ENCODE measurements at regions not wholly inside any gene's neighbourhood (a gene's known extent, or its start where the extent isn't known, plus 50 kb on each side); places are given as distances from the start of the nearest gene placed in this dataset.

GRCh38 chr18:22057908-22058527, 111.4 kb upstream of the GATA6 start:
- H3K14ac ChIP-seq (replicated peaks; ENCODE audit: low read depth, low read length) = no peak overlapping the region
- no peak for ATAC-seq (ENCODE audit: low read depth)
- H2AFZ ChIP-seq (replicated peaks; ENCODE audit: low read length, poor library complexity) = no peak overlapping the region
- dilution Hi-C loops (cut with HindIII; ENCODE audit: low sequenced_read_pairs, unreplicated experiment) = no loop called here
- no peak overlapping the region for H2AK9ac ChIP-seq (replicated peaks; ENCODE audit: low read depth, low read length, poor library complexity)
- intact Hi-C loops (cut with micrococcal nuclease) = no loop called here
- no peak overlapping the region for H2BK5ac ChIP-seq (ENCODE audit: low read depth, low read length, poor library complexity, severe bottlenecking)
- peaks cover 2% of the 10 kb centered on the region; the same call in 1 of the 2 replicates for H3K4me1 ChIP-seq (ENCODE audit: control insufficient read depth, insufficient read depth, low read length)
- H4K8ac ChIP-seq (ENCODE audit: low read depth in 2 of 2, low read length in 2 of 2) = no peak overlapping the region
- 56% methylated on average over 4 of the region's 5 CpGs; no CpG with 5 or more reads in 1 of the 2 experiments for WGBS, 2 experiments (ENCODE audit: extremely low coverage in 2 of 2, insufficient read length in 1 of 2)
- no peak overlapping the region for H2BK15ac ChIP-seq (ENCODE audit: low read depth, low read length)
- peaks cover 3% of the 10 kb centered on the region for H3K27me3 ChIP-seq (ENCODE audit: control insufficient read depth, insufficient read depth, low read length)
- H3K9me1 ChIP-seq (ENCODE audit: insufficient read depth, low read length) = no peaks in the 10 kb centered on the region
- no peak overlapping the region for H3K9ac ChIP-seq (ENCODE audit: low read depth, low read length)
- H4K5ac ChIP-seq (ENCODE audit: low read depth, low read length) = no peak overlapping the region
- no peak overlapping the region for H3K56ac ChIP-seq (ENCODE audit: extremely low read depth, insufficient read depth, low read length)
- H4K20me1 ChIP-seq (ENCODE audit: insufficient read depth, low read length) = no peaks in the 10 kb centered on the region
- in situ Hi-C loops (cut with MboI; ENCODE audit: low sequenced_read_pairs) = no loop called here
- CTCF ChIA-PET = no interaction called here
- no peak overlapping the region for H4K91ac ChIP-seq (ENCODE audit: insufficient read depth, low read depth, low read length)
- BruUV-seq (replicated peaks) = no TSS peak
- H3K79me1 ChIP-seq (ENCODE audit: low read depth in 1 of 2, low read length in 2 of 2) = no peaks in the 10 kb centered on the region
- POLR2A ChIA-PET (ENCODE audit: unreplicated experiment) = no interaction called here
- TF ChIP-seq ELK1 (IDR thresholded peaks at IDR 0.05; ENCODE audit: borderline replicate concordance, low read depth, low read length) (no peak), RCOR1 (IDR thresholded peaks at IDR 0.05; ENCODE audit: insufficient replicate concordance, low read length) (no peak), RFX5 (IDR thresholded peaks at IDR 0.05; ENCODE audit: low read depth, low read length) (no peak), BHLHE40 (IDR thresholded peaks at IDR 0.05; ENCODE audit: low read depth, low read length) (no peak), MAZ (IDR thresholded peaks at IDR 0.05; ENCODE audit: borderline replicate concordance, low read depth, low read length) (no peak), USF2 (IDR thresholded peaks at IDR 0.05; ENCODE audit: low read depth, low read length) (no peak), MXI1 (IDR thresholded peaks at IDR 0.05; ENCODE audit: borderline replicate concordance, low read depth, low read length) (no peak), MAFK (IDR thresholded peaks at IDR 0.05; ENCODE audit: low read depth, low read length) (no peak), POLR2A (IDR thresholded peaks at IDR 0.05; ENCODE audit: low read depth, low read length) (no peak), FOS (IDR thresholded peaks at IDR 0.05; ENCODE audit: low read depth, low read length) (no peak), RAD21 (IDR thresholded peaks at IDR 0.05; ENCODE audit: low read length) (no peak), SMC3 (IDR thresholded peaks at IDR 0.05; ENCODE audit: low read depth, low read length) (no peak), CHD1 (IDR thresholded peaks at IDR 0.05; ENCODE audit: low read depth, low read length) (no peak), NFE2L2 (IDR thresholded peaks at IDR 0.05; ENCODE audit: low read depth, low read length) (no peak), CEBPB (IDR thresholded peaks at IDR 0.05; ENCODE audit: low read depth, low read length) (no peak), CTCF (conservative IDR thresholded peaks at IDR 0.05; ENCODE audit: low read depth, low read length) (no peak)
- H3K23ac ChIP-seq (ENCODE audit: low read depth, low read length) = no peak overlapping the region
- no peak for DNase-seq
- peaks cover 5% of the 10 kb centered on the region; the same call in 1 of the 2 replicates for H3K9me3 ChIP-seq (ENCODE audit: control insufficient read depth, insufficient read depth, low read length)
- H3K36me3 ChIP-seq (ENCODE audit: control insufficient read depth, insufficient read depth, low read length) = no peaks in the 10 kb centered on the region
- H3K18ac ChIP-seq (ENCODE audit: low read depth, low read length) = no peak overlapping the region
- no peak overlapping the region for H2BK20ac ChIP-seq (ENCODE audit: low read depth, low read length)
- H3K4ac ChIP-seq (ENCODE audit: low read depth, low read length) = no peak overlapping the region
- H2BK120ac ChIP-seq (ENCODE audit: low read depth, low read length) = no peak overlapping the region
- no peak overlapping the region for H3K4me3 ChIP-seq (ENCODE audit: insufficient read depth, low read depth, low read length)
- no peak overlapping the region for H2AK5ac ChIP-seq (ENCODE audit: low read depth, low read length)
- no peak overlapping the region for H3K4me2 ChIP-seq (ENCODE audit: low read depth, low read length)
- no peak overlapping the region for H3K27ac ChIP-seq (ENCODE audit: insufficient read depth, low read length)

Measured in IMR-90 (cell line).